Glutamatergic neuron (in vitro differentiated cells): ENCODE measurements at regions not wholly inside any gene's neighbourhood (a gene's known extent, or its start where the extent isn't known, plus 50 kb on each side); places are given as distances from the start of the nearest gene placed in this dataset.

Source experiments
- DNase-seq: peaks from one replicate; pipeline ENCODE4 v3.0.0; 2022
- H3K27ac Mint-ChIP-seq: one replicate; pipeline ENCODE4 v1.8.0; 2020; ENCODE audit warnings: mild to moderate bottlenecking, mixed read lengths, inconsistent platforms; ENCODE audit not compliant: unreplicated experiment
- H3K27me3 Mint-ChIP-seq: one replicate; pipeline ENCODE4 v1.8.0; 2020; ENCODE audit warnings: mild to moderate bottlenecking, moderate library complexity, mixed read lengths, inconsistent platforms; ENCODE audit not compliant: unreplicated experiment
- H3K36me3 Mint-ChIP-seq: one replicate; pipeline ENCODE4 v1.8.0; 2020; ENCODE audit warnings: mild to moderate bottlenecking, mixed read lengths, inconsistent platforms; ENCODE audit not compliant: unreplicated experiment
- H3K4me1 Mint-ChIP-seq: one replicate; pipeline ENCODE4 v1.8.0; 2020; ENCODE audit warnings: mild to moderate bottlenecking, low read depth, mixed read lengths, inconsistent platforms; ENCODE audit not compliant: unreplicated experiment
- H3K4me3 Mint-ChIP-seq: one replicate; pipeline ENCODE4 v1.8.0; 2020; ENCODE audit warnings: mild to moderate bottlenecking, mixed read lengths, inconsistent platforms; ENCODE audit not compliant: unreplicated experiment
- H3K9me3 Mint-ChIP-seq: one replicate; pipeline ENCODE4 v1.8.0; 2020; ENCODE audit warnings: mild to moderate bottlenecking, moderate library complexity, mixed read lengths, inconsistent platforms; ENCODE audit not compliant: unreplicated experiment
- TF ChIP-seq, protein P1 (sequence below): fragments of 200-600 bp; sonication (generic); IDR thresholded peaks from one replicate; pipeline ENCODE4 v1.5.0; 2021; ENCODE audit not compliant: partially characterized antibody, unreplicated experiment

DNA sequence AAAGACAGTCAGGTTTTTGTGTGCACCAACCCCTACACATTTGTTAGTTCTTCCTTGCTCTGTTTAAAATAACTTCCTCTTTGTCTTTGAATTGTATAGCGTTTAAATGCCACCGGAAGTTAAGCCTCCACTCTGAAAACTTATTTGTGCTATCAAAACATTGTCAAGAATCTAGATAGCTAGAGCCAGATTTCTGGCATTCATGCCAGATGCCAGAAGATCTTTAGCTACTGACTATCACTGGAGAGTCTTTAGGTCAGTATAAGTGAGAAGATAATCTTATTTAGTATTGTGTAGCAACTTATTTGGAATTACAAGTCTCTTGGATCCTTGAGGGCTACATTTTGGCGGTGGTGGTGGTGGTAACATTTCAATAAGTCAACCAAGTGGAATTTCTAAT, 63.4 kb upstream of the ADAM23 start:
- Mint-ChIP-seq H3K27ac (no peak overlapping the region), H3K27me3 (no peaks in the 10 kb centered on the region), H3K9me3 (peaks cover 1% of the 10 kb centered on the region), H3K4me3 (no peak overlapping the region), H3K36me3 (peaks cover 14% of the 10 kb centered on the region), H3K4me1 (no peaks in the 10 kb centered on the region)
- no peak for DNase-seq
- TF ChIP-seq, protein P1, sequence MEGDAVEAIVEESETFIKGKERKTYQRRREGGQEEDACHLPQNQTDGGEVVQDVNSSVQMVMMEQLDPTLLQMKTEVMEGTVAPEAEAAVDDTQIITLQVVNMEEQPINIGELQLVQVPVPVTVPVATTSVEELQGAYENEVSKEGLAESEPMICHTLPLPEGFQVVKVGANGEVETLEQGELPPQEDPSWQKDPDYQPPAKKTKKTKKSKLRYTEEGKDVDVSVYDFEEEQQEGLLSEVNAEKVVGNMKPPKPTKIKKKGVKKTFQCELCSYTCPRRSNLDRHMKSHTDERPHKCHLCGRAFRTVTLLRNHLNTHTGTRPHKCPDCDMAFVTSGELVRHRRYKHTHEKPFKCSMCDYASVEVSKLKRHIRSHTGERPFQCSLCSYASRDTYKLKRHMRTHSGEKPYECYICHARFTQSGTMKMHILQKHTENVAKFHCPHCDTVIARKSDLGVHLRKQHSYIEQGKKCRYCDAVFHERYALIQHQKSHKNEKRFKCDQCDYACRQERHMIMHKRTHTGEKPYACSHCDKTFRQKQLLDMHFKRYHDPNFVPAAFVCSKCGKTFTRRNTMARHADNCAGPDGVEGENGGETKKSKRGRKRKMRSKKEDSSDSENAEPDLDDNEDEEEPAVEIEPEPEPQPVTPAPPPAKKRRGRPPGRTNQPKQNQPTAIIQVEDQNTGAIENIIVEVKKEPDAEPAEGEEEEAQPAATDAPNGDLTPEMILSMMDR = no peak

DNA sequence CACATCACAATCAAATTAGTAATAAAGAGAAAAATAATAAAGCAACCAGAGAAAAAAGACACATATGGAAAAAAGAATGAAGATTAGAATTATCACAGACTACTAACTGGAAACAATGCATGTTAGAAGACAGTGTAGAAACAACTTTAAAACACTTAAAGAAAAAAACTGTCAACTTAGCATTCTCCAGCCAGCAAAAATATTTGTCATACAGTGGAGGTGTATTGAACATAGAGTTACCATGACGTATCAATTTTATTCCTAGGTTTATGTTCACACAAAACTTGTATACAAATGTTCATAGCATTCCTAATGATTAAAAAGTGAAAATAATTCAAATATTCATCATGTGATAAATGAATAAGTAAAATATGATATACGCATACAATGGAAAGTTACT, 61.5 kb upstream of the ADAM23 start:
- Mint-ChIP-seq H3K36me3 (peaks cover 8% of the 10 kb centered on the region), H3K4me1 (no peaks in the 10 kb centered on the region), H3K27me3 (no peaks in the 10 kb centered on the region)

DNA sequence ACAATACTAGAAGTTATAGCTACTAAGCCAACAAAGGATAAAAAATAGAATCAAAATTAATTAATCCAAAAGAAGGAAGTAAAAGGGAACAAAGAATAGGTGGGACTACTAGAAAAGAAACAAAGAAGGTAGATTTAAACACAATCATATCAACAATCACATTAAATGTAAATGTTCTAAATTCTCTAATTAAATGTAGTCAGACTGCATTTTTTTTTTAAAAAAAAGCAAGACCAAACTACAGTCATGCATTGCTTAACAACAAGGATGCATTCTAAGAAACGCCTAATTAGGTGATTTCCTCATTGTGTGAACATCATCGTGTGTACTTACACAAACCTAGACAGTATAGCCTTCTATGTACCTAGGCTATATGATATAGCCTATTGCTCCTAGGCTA, 59.7 kb upstream of the ADAM23 start:
- H3K36me3 Mint-ChIP-seq = peaks cover 8% of the 10 kb centered on the region
- TF ChIP-seq, protein P1 = no peak

More for the DNA sequence above, 61.5 kb upstream of the ADAM23 start:
- no peak for DNase-seq
- Mint-ChIP-seq H3K4me3 (no peak overlapping the region), H3K9me3 (no peaks in the 10 kb centered on the region), H3K27ac (no peak overlapping the region)
- TF ChIP-seq, protein P1 = no peak

DNA sequence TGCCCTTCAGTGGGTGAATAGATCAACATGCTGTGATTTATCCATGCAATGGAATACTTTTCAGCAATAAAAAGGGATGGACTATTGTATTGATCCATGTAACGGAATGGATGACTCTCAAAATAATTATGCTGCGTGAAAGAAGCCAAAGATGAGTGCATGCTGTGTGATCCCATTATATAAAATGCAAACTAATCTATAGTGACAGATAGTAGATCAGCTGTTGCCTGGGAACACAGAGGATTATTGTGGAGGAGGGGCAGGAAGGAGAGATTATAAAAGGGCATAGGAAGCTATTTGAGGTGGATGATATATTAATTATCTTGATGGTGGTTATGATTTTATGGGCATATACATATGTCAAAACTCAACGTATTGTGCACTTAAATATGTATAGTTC, 55.5 kb upstream of the ADAM23 start:
- Mint-ChIP-seq H3K27ac (no peak overlapping the region), H3K27me3 (no peaks in the 10 kb centered on the region), H3K36me3 (no peaks in the 10 kb centered on the region), H3K4me1 (no peaks in the 10 kb centered on the region), H3K9me3 (no peaks in the 10 kb centered on the region), H3K4me3 (no peak overlapping the region)
- TF ChIP-seq, protein P1 = no peak
- no peak for DNase-seq

More for the DNA sequence above, 59.7 kb upstream of the ADAM23 start:
- Mint-ChIP-seq H3K4me3 (no peak overlapping the region), H3K27me3 (no peaks in the 10 kb centered on the region), H3K9me3 (no peaks in the 10 kb centered on the region), H3K27ac (no peak overlapping the region), H3K4me1 (no peaks in the 10 kb centered on the region)
- DNase-seq = no peak

DNA sequence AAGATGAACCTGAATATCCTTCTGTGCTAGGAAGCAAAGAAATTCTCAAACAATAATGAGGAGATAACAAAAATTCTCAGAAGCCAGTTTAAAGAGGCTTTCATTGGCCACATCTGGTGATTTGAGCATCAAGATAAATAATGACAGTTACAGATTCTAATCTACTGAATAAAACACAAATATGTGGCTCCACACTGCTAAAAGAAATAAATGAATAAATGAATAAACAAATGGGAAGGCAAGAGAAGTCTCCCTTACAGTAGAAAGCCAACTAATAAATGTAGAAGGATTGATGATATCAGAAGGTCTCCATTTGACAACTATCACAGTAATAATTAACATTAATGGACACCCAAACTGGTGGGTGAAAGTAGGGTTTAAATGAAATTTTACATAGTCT, 54.6 kb upstream of the ADAM23 start:
- TF ChIP-seq, protein P1 = no peak

More for the DNA sequence above, 54.6 kb upstream of the ADAM23 start:
- Mint-ChIP-seq H3K9me3 (peaks cover 2% of the 10 kb centered on the region), H3K36me3 (peaks cover under 1% of the 10 kb centered on the region), H3K27me3 (no peaks in the 10 kb centered on the region), H3K4me1 (no peaks in the 10 kb centered on the region), H3K27ac (no peak overlapping the region), H3K4me3 (no peak overlapping the region)
- DNase-seq = no peak
